Retinal pigment epithelial cell (primary cell): ENCODE measurements at regions not wholly inside any gene's neighbourhood (a gene's known extent, or its start where the extent isn't known, plus 50 kb on each side); places are given as distances from the start of the nearest gene placed in this dataset.

Experiments
- DNase-seq: peaks from one replicate; pipeline ENCODE4 v3.0.0-alpha.2; 2010; ENCODE audit warnings: low read depth
- H3K4me3 ChIP-seq: 2 replicates; pipeline ENCODE4 v1.5.1; 2011; ENCODE audit warnings: mild to moderate bottlenecking, low read length, control low read depth, moderate library complexity
- TF ChIP-seq, protein P1 (sequence below): conservative IDR thresholded peaks from 2 replicates; pipeline ENCODE4 v1.5.1; 2011; ENCODE audit warnings: low read depth, low read length, control low read depth, inconsistent platforms

DNA sequence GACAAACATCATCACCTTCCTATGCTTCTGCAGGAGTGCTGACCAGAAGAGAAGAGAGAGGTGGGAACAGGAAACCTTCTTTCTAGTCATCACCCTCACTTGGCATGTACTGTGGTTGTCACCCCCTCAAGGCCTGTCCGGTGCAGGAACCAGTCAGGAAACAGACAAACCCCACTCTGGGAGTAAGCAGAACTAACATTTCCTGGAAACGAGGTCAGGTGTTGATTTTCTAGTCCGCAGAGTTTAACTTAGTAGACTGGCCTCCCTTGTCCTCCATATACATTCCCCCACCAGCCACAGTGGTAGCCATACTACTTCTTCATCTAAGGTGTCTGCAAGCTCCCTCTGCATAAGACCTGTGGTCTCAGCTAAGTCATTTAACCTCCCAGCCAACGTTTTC lies 80.7 kb upstream of the NCAM1 start:
- no peak for DNase-seq
- no peak overlapping the region for H3K4me3 ChIP-seq
- TF ChIP-seq, protein P1, sequence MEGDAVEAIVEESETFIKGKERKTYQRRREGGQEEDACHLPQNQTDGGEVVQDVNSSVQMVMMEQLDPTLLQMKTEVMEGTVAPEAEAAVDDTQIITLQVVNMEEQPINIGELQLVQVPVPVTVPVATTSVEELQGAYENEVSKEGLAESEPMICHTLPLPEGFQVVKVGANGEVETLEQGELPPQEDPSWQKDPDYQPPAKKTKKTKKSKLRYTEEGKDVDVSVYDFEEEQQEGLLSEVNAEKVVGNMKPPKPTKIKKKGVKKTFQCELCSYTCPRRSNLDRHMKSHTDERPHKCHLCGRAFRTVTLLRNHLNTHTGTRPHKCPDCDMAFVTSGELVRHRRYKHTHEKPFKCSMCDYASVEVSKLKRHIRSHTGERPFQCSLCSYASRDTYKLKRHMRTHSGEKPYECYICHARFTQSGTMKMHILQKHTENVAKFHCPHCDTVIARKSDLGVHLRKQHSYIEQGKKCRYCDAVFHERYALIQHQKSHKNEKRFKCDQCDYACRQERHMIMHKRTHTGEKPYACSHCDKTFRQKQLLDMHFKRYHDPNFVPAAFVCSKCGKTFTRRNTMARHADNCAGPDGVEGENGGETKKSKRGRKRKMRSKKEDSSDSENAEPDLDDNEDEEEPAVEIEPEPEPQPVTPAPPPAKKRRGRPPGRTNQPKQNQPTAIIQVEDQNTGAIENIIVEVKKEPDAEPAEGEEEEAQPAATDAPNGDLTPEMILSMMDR = no peak

DNA sequence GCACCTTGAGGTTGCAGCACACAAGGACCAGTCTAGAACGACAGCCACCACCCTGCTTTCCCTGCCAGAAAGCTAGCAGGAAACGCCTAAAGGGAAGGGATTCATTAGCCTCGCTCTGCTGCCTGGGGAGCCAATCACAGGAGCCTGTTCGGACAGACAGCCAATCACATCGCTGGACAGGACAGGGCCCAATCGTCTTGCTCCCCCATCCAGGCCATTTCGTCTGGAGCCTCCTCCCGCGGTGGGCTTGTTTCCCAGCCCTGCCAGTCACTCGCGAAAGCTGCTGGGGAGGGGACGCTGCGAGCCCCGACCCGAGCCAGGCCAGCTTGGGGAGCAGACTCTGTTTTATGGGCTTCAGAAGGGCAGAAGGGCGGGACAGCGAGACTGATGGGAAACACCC lies 79.8 kb upstream of the NCAM1 start:
- peak overlapping the region; percentile 41 for H3K4me3 ChIP-seq
- TF ChIP-seq, protein P1 = no peak
- peak; percentile 24 for DNase-seq

DNA sequence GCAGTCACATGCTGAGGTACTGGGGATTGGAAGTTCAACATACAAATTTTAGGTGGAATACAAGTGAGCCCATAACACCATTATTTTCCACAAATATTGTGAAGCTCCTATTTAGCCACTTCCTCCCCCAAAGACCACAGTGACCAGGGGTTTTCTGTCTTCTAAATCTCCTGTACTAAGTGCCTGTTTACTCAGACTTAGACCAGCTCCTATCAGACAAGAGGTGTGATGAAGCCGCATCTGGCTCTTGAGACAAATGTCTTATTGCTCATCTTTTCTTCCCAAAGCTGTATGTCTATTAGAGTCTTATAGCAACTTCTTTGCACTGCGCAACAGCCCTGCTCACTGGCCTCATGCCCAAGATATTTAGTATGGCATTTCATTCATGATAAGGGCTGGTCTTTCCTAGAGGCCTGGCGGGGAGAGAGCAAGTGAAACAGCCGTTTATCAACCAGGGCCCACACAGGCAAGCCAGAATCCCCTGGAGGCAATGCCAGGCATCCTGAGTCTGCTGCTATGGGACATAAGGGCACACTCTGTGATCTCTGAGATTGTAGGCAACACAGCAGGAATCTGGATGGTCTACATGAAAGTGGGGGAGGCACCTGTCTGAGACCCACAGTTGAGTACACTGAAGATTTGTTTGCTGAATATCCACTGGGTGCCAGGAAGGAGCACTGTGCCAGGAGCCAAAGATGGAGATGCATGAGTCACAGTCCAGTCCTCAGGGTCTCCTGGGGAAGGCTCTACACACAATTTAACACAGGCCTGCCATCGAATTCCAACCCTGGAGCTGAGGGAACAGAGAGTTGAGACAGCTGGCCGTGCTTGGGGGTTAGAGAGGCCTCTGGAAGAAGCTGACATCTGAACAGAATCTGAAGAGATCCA lies 78.5 kb upstream of the NCAM1 start:
- no peak overlapping the region for H3K4me3 ChIP-seq
- TF ChIP-seq, protein P1 = no peak
- no peak for DNase-seq

DNA sequence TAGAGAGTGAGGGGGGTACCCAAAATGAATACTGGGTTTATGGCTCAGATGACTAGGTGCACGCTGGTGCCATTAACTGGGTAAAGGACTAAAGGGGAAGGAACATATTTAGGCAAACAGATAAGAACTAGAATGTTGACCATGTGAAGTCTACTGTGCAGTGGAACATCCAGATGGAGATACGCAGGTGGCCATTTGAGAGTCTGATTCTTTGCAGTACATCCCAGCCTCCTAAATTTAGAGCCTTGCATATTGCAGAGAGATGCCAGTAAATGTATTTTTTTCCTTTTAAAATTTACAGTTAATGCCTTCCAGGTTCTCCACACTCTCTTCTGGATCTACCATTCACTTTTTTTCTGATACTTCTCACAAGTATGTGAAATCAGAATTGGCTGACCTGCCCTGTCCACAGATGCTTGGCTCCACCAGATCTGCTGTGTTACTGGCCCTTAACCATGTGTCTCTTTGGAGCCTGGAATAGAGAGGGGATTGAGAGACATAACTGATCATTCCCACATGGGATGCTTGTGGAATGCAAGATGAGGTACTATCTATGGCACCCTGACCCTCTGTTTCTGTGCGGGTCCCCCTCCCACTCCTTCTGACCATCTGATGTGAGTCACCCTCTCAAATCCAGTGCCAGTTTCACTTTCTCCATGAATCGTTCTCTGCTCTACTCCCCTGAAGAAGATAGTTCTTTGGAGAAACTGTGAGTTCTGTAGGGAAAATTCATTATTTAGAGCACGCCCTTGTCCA lies 77.0 kb upstream of the NCAM1 start:
- TF ChIP-seq, protein P1 = no peak

DNA sequence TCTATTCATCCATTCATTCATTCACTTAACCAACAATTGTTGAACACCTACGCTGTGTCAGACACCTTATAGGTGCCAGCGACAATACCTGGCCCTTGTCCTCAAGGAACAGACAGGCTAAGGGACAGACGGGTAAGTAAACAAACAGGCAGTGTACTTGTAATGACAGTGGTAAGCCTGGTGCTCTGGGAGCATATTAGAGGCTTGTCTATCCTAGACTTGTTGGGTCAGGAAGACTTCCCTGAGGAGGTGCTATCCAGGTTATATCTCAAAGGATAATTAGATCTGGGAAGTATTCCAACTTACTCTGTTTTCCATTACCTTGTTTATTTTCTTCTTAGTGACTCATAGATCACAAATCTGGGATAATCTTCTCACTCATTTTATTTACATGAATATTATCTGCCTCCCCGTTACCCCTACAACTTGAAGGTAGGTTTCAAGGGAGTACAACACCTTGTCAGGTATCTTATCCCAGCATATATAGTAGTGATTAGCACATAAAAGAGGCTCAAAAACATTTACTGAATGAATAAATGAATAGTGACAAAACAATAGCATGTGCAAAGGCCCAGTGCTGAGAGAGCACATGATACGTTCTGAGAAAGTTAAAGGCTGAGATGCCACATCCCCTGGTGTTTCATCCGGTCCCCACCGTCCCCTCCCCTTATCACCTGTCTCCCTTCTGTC lies 75.3 kb upstream of the NCAM1 start:
- TF ChIP-seq, protein P1 = no peak
- H3K4me3 ChIP-seq = no peak overlapping the region
- no peak for DNase-seq

More for the DNA sequence above, 77.0 kb upstream of the NCAM1 start:
- no peak overlapping the region for H3K4me3 ChIP-seq
- DNase-seq = no peak

DNA sequence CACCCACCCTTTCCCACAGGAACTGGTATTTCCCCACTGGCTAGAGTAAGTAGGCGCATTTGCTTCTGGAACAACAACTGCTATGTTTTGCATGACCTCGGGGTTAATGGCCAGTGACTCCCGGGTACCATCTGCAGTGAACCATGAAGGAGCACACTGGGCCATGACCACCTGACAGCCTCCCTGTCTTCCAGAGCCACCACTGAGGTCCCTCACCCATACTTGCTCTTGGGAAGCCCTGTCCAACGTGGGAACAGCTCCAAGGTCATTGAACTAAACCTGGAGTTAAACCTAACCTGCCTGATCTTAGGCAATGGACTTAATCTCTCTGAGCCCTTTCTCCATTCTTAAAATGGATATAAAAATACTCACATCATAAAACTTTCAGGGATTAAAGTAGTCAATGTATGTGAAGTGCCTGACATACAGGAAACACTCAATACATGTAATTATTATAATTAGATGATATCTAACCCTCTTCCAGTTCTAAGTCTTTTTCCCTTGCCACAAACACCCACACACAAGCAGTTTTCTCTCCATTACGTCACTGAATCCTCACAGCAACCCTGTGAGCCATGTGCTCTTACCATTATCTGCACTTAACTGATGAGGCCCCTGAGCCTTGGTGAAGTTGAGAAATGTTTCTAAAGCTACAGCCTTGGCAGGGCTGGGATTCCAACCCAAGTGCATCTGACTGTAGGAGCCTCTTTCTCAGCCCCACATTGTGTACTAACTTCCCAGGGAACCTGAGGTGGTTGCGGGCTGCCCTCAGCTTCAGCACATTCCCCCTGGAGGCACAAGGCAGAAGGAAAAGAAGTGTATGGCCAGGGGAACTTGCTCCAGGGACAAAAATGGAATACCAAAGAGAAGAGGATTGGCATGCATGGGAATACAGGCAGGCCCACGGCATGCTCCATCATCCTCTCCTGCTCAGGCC lies 74.5 kb upstream of the NCAM1 start:
- no peak for DNase-seq
- TF ChIP-seq, protein P1 = no peak
- H3K4me3 ChIP-seq = no peak overlapping the region
